ENCODE measurements at regions not wholly inside any gene's neighbourhood (a gene's known extent, or its start where the extent isn't known, plus 50 kb on each side); places are given as distances from the start of the nearest gene placed in this dataset.

- TF ChIP-seq CTCF (IDR thresholded peaks at IDR 0.05) (no peak), ZFX (IDR thresholded peaks at IDR 0.05; ENCODE audit: borderline replicate concordance) (no peak)
Measured at GRCh38 chr2:217252181-217252580, 392.3 kb upstream of the TNP1 start.
